Sigmoid colon (tissue), 3 donors: ENCODE measurements at regions not wholly inside any gene's neighbourhood (a gene's known extent, or its start where the extent isn't known, plus 50 kb on each side); places are given as distances from the start of the nearest gene placed in this dataset.

ENCODE experiments used
- POLR2A ChIP-seq, 2 donors: fragments of 450-650 bp; IDR thresholded peaks; one replicate each; pipeline ENCODE4 v1.6.1; 2016; ENCODE audit warnings: antibody characterized with exemption in 2 of 2, mild to moderate bottlenecking in 2 of 2, moderate library complexity in 2 of 2
- TF ChIP-seq, protein P1 (sequence below), 4 experiments: fragments of 450-650 bp in 3 of 4; fragments of 200-600 bp in 1 of 4; IDR thresholded peaks; one replicate each; pipeline ENCODE4 v1.5.1; 2016 to 2019; ENCODE audit warnings: antibody characterized with exemption in 4 of 4, mild to moderate bottlenecking in 3 of 4, moderate library complexity in 2 of 4

DNA sequence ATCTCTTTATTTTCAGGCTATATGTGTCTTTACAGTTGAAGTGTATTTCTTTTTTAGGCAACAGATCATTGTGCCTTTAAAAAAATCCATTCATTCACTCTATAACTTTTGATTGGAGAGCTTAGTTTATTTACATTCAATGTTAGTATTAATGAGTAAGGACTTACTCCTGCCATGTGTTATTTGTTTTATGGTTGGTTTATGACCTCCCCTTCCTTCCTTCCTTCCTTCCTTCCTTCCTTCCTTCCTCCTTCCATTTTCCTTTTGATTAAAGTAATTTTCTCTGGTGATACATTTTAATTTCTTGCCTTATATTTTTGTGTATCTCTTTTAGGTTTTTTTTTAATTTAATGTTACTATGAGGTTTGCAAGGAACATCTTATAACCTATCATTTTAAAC, 1005.3 kb upstream of the EPHA7 start:
- TF ChIP-seq, protein P1, sequence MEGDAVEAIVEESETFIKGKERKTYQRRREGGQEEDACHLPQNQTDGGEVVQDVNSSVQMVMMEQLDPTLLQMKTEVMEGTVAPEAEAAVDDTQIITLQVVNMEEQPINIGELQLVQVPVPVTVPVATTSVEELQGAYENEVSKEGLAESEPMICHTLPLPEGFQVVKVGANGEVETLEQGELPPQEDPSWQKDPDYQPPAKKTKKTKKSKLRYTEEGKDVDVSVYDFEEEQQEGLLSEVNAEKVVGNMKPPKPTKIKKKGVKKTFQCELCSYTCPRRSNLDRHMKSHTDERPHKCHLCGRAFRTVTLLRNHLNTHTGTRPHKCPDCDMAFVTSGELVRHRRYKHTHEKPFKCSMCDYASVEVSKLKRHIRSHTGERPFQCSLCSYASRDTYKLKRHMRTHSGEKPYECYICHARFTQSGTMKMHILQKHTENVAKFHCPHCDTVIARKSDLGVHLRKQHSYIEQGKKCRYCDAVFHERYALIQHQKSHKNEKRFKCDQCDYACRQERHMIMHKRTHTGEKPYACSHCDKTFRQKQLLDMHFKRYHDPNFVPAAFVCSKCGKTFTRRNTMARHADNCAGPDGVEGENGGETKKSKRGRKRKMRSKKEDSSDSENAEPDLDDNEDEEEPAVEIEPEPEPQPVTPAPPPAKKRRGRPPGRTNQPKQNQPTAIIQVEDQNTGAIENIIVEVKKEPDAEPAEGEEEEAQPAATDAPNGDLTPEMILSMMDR (IDR thresholded peaks at IDR 0.05) = no peak
- TF ChIP-seq POLR2A (IDR thresholded peaks at IDR 0.05) = no peak
